ENCODE measurements at regions not wholly inside any gene's neighbourhood (a gene's known extent, or its start where the extent isn't known, plus 50 kb on each side); places are given as distances from the start of the nearest gene placed in this dataset.

- TF ChIP-seq PKNOX1 (IDR thresholded peaks at IDR 0.05), result no peak
- no peak for TF ChIP-seq SP1 (IDR thresholded peaks at IDR 0.05)
- no peak for TF ChIP-seq FOXA1 (IDR thresholded peaks at IDR 0.05)
- no peak for TF ChIP-seq HDGF (IDR thresholded peaks at IDR 0.05; ENCODE audit: borderline replicate concordance)
- no peak for TF ChIP-seq ELF4 (IDR thresholded peaks at IDR 0.05)
- TF ChIP-seq CTBP1 (IDR thresholded peaks at IDR 0.05; ENCODE audit: borderline replicate concordance), result no peak
- no peak for TF ChIP-seq FOXM1 (IDR thresholded peaks at IDR 0.05; ENCODE audit: borderline replicate concordance)
- no peak for TF ChIP-seq NFRKB (IDR thresholded peaks at IDR 0.05)
- no peak for TF ChIP-seq SUZ12 (IDR thresholded peaks at IDR 0.05)
- no peak for TF ChIP-seq FOXK2 (IDR thresholded peaks at IDR 0.05)
These were observed 78.7 kb upstream of the BTN3A2 start for GRCh38 chr6:26286168-26286877.

Data from HEK293T (cell line).